GM19438 (cell line): ENCODE measurements at regions not wholly inside any gene's neighbourhood (a gene's known extent, or its start where the extent isn't known, plus 50 kb on each side); places are given as distances from the start of the nearest gene placed in this dataset.
"Not testable (repeated sequence)": the region's sequence is repeated elsewhere in the genome, so short reads cannot be mapped to it uniquely, and the experiment has no call there.

ENCODE experiments used
- ATAC-seq: cut with Tn5 transposase; IDR thresholded peaks from one replicate; pipeline ENCODE4 v1.9.1; 2021; ENCODE audit warnings: low read depth; ENCODE audit not compliant: unreplicated experiment

GRCh38 chr13:72590091-72590740 is 137.2 kb downstream of the MZT1 start:
- no peak for ATAC-seq

GRCh38 chr13:72586518-72586917 is 140.9 kb downstream of the MZT1 start:
- no peak for ATAC-seq

GRCh38 chr13:72585254-72585653 is 142.2 kb downstream of the MZT1 start:
- no peak for ATAC-seq

GRCh38 chr13:72571191-72571590 is 156.2 kb downstream of the MZT1 start:
- ATAC-seq, result no peak

GRCh38 chr13:72570019-72570418 is 157.4 kb downstream of the MZT1 start:
- ATAC-seq, result no peak

- ATAC-seq, result no peak
Measured at GRCh38 chr13:72567566-72567965, 159.9 kb downstream of the MZT1 start.

- ATAC-seq, result no peak
Measured at GRCh38 chr13:72566526-72566925, 160.9 kb downstream of the MZT1 start.

- no peak for ATAC-seq
Measured at GRCh38 chr13:72565893-72566292, 161.5 kb downstream of the MZT1 start.

GRCh38 chr13:72562686-72563085 is 164.7 kb downstream of the MZT1 start:
- ATAC-seq, result no peak

GRCh38 chr13:72561791-72562190 is 165.6 kb downstream of the MZT1 start:
- ATAC-seq, result no peak

GRCh38 chr13:72559716-72560115 is 167.7 kb downstream of the MZT1 start:
- ATAC-seq, result no peak

- ATAC-seq, result no peak
Measured at GRCh38 chr13:72556945-72557344, 170.5 kb downstream of the MZT1 start.

- ATAC-seq, result no peak
Measured at GRCh38 chr13:72555601-72556000, 171.8 kb downstream of the MZT1 start.

GRCh38 chr13:72552731-72553130 is 174.7 kb downstream of the MZT1 start:
- no peak for ATAC-seq

GRCh38 chr13:72545895-72546294 is 181.5 kb downstream of the MZT1 start:
- not testable (repeated sequence) for ATAC-seq

- ATAC-seq, result no peak
Measured at GRCh38 chr13:72545030-72545719, 182.3 kb downstream of the MZT1 start.

- no peak for ATAC-seq
Measured at GRCh38 chr13:72544042-72544441, 183.4 kb downstream of the MZT1 start.

GRCh38 chr13:72542241-72542640 is 185.2 kb downstream of the MZT1 start:
- no peak for ATAC-seq

- ATAC-seq, result no peak
Measured at GRCh38 chr13:72541674-72542073, 185.8 kb downstream of the MZT1 start.

- no peak for ATAC-seq
Measured at GRCh38 chr13:72540881-72541280, 186.5 kb downstream of the MZT1 start.

GRCh38 chr13:72539925-72540324 is 187.5 kb downstream of the MZT1 start:
- no peak for ATAC-seq

- ATAC-seq, result no peak
Measured at GRCh38 chr13:72537782-72538181, 189.6 kb downstream of the MZT1 start.
